H9 (cell line): ENCODE measurements at regions not wholly inside any gene's neighbourhood (a gene's known extent, or its start where the extent isn't known, plus 50 kb on each side); places are given as distances from the start of the nearest gene placed in this dataset.
A peak's percentile ranks its signal among the peaks of the same experiment; 100 is the strongest.

Experiments used
- DNase-seq: peaks from one replicate; pipeline ENCODE4 v3.0.0-alpha.2; 2017
- H2AFZ ChIP-seq: one replicate; pipeline ENCODE4 v1.6.1; 2013; ENCODE audit warnings: mild to moderate bottlenecking, low read length, control low read depth, moderate library complexity
- H2AK5ac ChIP-seq: 2 replicates; pipeline ENCODE4 v1.6.1; 2013; ENCODE audit warnings: low read length, control low read depth, mixed read lengths; ENCODE audit not compliant: insufficient read length
- H2BK120ac ChIP-seq: one replicate; pipeline ENCODE4 v1.6.1; 2013; ENCODE audit warnings: low read depth, mild to moderate bottlenecking, low read length, control low read depth, inconsistent platforms; ENCODE audit not compliant: poor library complexity, severe bottlenecking
- H2BK12ac ChIP-seq: 2 replicates; pipeline ENCODE4 v1.6.1; 2013; ENCODE audit warnings: low read length, control low read depth, mixed read lengths, low read depth; ENCODE audit not compliant: insufficient read length
- H2BK15ac ChIP-seq: 2 replicates; pipeline ENCODE4 v1.6.1; 2013; ENCODE audit warnings: low read depth, low read length, control low read depth
- H2BK20ac ChIP-seq: one replicate; pipeline ENCODE4 v1.6.1; 2013; ENCODE audit warnings: low read depth, mild to moderate bottlenecking, low read length, control low read depth, inconsistent platforms; ENCODE audit not compliant: poor library complexity, severe bottlenecking
- H2BK5ac ChIP-seq: 2 replicates; pipeline ENCODE4 v1.6.1; 2013; ENCODE audit warnings: low read length, control low read depth, mixed read lengths; ENCODE audit not compliant: insufficient read length
- H3K14ac ChIP-seq: 2 replicates; pipeline ENCODE4 v1.6.1; 2013; ENCODE audit warnings: low read length, control low read depth; ENCODE audit not compliant: insufficient read depth
- H3K18ac ChIP-seq: 2 replicates; pipeline ENCODE4 v1.6.1; 2013; ENCODE audit warnings: low read depth, mild to moderate bottlenecking, mixed read lengths, low read length, control low read depth; ENCODE audit not compliant: insufficient read length
- H3K23ac ChIP-seq: 2 replicates; pipeline ENCODE4 v1.6.1; 2013; ENCODE audit warnings: low read length, control low read depth, mixed read lengths, low read depth; ENCODE audit not compliant: insufficient read length
- H3K23me2 ChIP-seq: 2 replicates; pipeline ENCODE4 v1.6.1; 2013; ENCODE audit warnings: low read depth, mild to moderate bottlenecking, mixed read lengths, low read length, control low read depth; ENCODE audit not compliant: insufficient read length, poor library complexity, severe bottlenecking
- H3K27ac ChIP-seq: 2 replicates; pipeline ENCODE4 v1.5.1; 2013; ENCODE audit warnings: low read length, control low read depth, mixed read lengths, low read depth; ENCODE audit not compliant: insufficient read length
- H3K27me3 ChIP-seq: 2 replicates; pipeline ENCODE4 v1.6.1; 2013; ENCODE audit warnings: low read length, control low read depth, inconsistent platforms; ENCODE audit not compliant: insufficient read depth
- H3K4ac ChIP-seq: 2 replicates; pipeline ENCODE4 v1.6.1; 2013; ENCODE audit warnings: low read depth, mild to moderate bottlenecking, control low read depth, inconsistent platforms, low read length, moderate library complexity
- H3K4me1 ChIP-seq: 2 replicates; pipeline ENCODE4 v1.6.1; 2013; ENCODE audit warnings: low read length, control low read depth, inconsistent platforms; ENCODE audit not compliant: insufficient read depth
- H3K4me2 ChIP-seq: 2 replicates; pipeline ENCODE4 v1.6.1; 2013; ENCODE audit warnings: low read length, control low read depth, mixed read lengths; ENCODE audit not compliant: insufficient read length, insufficient read depth
- H3K56ac ChIP-seq: 2 replicates; pipeline ENCODE4 v1.6.1; 2013; ENCODE audit warnings: low read depth, mild to moderate bottlenecking, mixed read lengths, low read length, control low read depth; ENCODE audit not compliant: insufficient read length
- H3K79me1 ChIP-seq: 2 replicates; pipeline ENCODE4 v1.6.1; 2013; ENCODE audit warnings: low read depth, mild to moderate bottlenecking, moderate library complexity, low read length, control low read depth, inconsistent platforms; ENCODE audit not compliant: insufficient read depth, poor library complexity, severe bottlenecking
- H3K79me2 ChIP-seq: 2 replicates; pipeline ENCODE4 v1.6.1; 2013; ENCODE audit warnings: low read length, control low read depth, inconsistent platforms; ENCODE audit not compliant: insufficient read depth
- H3K9ac ChIP-seq: 2 replicates; pipeline ENCODE4 v1.6.1; 2013; ENCODE audit warnings: low read length, control low read depth, mixed read lengths; ENCODE audit not compliant: insufficient read length; ENCODE audit errors: extremely low read depth
- H3K9me3 ChIP-seq: one replicate; pipeline ENCODE4 v1.6.1; 2013; ENCODE audit warnings: low read depth, low read length, inconsistent platforms; ENCODE audit not compliant: control insufficient read depth
- H3T11ph ChIP-seq: one replicate; pipeline ENCODE4 v1.6.1; 2013; ENCODE audit warnings: mild to moderate bottlenecking, low read length, control low read depth, inconsistent platforms
- H4K20me1 ChIP-seq: one replicate; pipeline ENCODE4 v1.6.1; 2013; ENCODE audit not compliant: control insufficient read depth, insufficient read length, insufficient read depth
- H4K5ac ChIP-seq: 2 replicates; pipeline ENCODE4 v1.6.1; 2013; ENCODE audit warnings: low read depth, mild to moderate bottlenecking, mixed read lengths, low read length, control low read depth; ENCODE audit not compliant: insufficient read length
- H4K8ac ChIP-seq: replicated peaks from 2 replicates; pipeline ENCODE4 v1.6.1; 2013; ENCODE audit warnings: low read length, control low read depth, mixed read lengths, low read depth; ENCODE audit not compliant: insufficient read length
- H4K91ac ChIP-seq: 2 replicates; pipeline ENCODE4 v1.6.1; 2013; ENCODE audit warnings: low read depth, mild to moderate bottlenecking, moderate library complexity, mixed read lengths, low read length, control low read depth; ENCODE audit not compliant: insufficient read length
- H3K27ac Mint-ChIP-seq, 3 experiments: 2 replicates in 2 of 3; 3 replicates in 1 of 3; pipeline ENCODE4 v1.8.0; 2020 to 2021; ENCODE audit warnings: mixed read lengths in 3 of 3, mild to moderate bottlenecking in 1 of 3, moderate library complexity in 1 of 3
- H3K27me3 Mint-ChIP-seq: 2 replicates; pipeline ENCODE4 v1.8.0; 2021; ENCODE audit warnings: low read depth, mild to moderate bottlenecking, moderate library complexity, mixed read lengths
- H3K36me3 Mint-ChIP-seq, 3 experiments: 2 replicates in 2 of 3; 3 replicates in 1 of 3; pipeline ENCODE4 v1.8.0; 2020 to 2021; ENCODE audit warnings: low read depth in 3 of 3, mixed read lengths in 3 of 3; ENCODE audit not compliant: insufficient read depth in 1 of 3
- H3K4me1 Mint-ChIP-seq, 2 experiments: 2 replicates each; pipeline ENCODE4 v1.8.0; 2020; ENCODE audit warnings: mixed read lengths in 2 of 2
- H3K4me3 Mint-ChIP-seq, 2 experiments: 2 replicates in 1 of 2; 3 replicates in 1 of 2; pipeline ENCODE4 v1.8.0; 2020 to 2021; ENCODE audit warnings: mild to moderate bottlenecking in 2 of 2, mixed read lengths in 2 of 2, moderate library complexity in 1 of 2
- H3K9me3 Mint-ChIP-seq, 2 experiments: 2 replicates in 1 of 2; 3 replicates in 1 of 2; pipeline ENCODE4 v1.8.0; 2020; ENCODE audit warnings: mild to moderate bottlenecking in 2 of 2, mixed read lengths in 2 of 2, moderate library complexity in 1 of 2
- CTCF ChIP-seq: fragments of 200-600 bp; sonication (generic); conservative IDR thresholded peaks from 3 replicates; pipeline ENCODE4 v1.8.0; 2021; ENCODE audit warnings: antibody characterized with exemption, mild to moderate bottlenecking
- WGBS: extraction: QIAGEN DNeasy Blood & Tissue Kit; methylation state at CpG from one replicate; pipeline ENCODE4 v1.1.7; 2013; ENCODE audit warnings: missing lambda C conversion rate, low lambda C conversion rate, mixed read lengths; ENCODE audit not compliant: insufficient read length; ENCODE audit errors: extremely low coverage; 5-methylcytosine and 5-hydroxymethylcytosine counted together

- Histone ChIP-seq H2BK5ac (no peak overlapping the region), H2BK20ac (no peak overlapping the region), H3K14ac (no peak overlapping the region), H2BK12ac (no peak overlapping the region), H3K4me2 (no peak overlapping the region), H4K91ac (no peak overlapping the region), H3T11ph (no peak overlapping the region), H3K56ac (no peak overlapping the region), H2AFZ (no peak overlapping the region), H2BK120ac (no peak overlapping the region), H4K20me1 (no peaks in the 10 kb centered on the region), H3K4ac (no peak overlapping the region), H4K8ac (no peak overlapping the region), H2BK15ac (no peak overlapping the region), H3K9ac (no peak overlapping the region), H2AK5ac (no peak overlapping the region), H3K9me3 (no peaks in the 10 kb centered on the region), H3K79me2 (no peaks in the 10 kb centered on the region), H3K79me1 (no peaks in the 10 kb centered on the region), H4K5ac (no peak overlapping the region), H3K27ac (no peak overlapping the region), H3K27me3 (no peaks in the 10 kb centered on the region), H3K4me1 (no peaks in the 10 kb centered on the region), H3K23me2 (no peaks in the 10 kb centered on the region), H3K18ac (no peak overlapping the region), H3K23ac (no peak overlapping the region)
- no peak for DNase-seq
- Mint-ChIP-seq H3K27ac (0 out of 7 replicates have a peak overlapping the region, but pooled peaks of 1 of the 3 experiments have one; percentile 17), H3K4me3 (no peak overlapping the region), H3K9me3 (peaks cover 0 to 11% of the 10 kb centered on the region in 2 experiments; a peak in 3 of 5 replicates), H3K27me3 (peaks cover 2% of the 10 kb centered on the region), H3K36me3 (peaks cover 0 to 5% (median 0%) of the 10 kb centered on the region in 3 experiments; a peak in 1 of 7 replicates), H3K4me1 (peaks cover 11 to 24% of the 10 kb centered on the region in 2 experiments)
- no CpG with 5 or more reads among the region's 14 CpGs for WGBS
- no peak for TF ChIP-seq CTCF
These were observed 371.8 kb upstream of the HS6ST1 start for GRCh38 chr2:128690431-128690830.
